Endodermal cell (in vitro differentiated cells): ENCODE measurements at regions not wholly inside any gene's neighbourhood (a gene's known extent, or its start where the extent isn't known, plus 50 kb on each side); places are given as distances from the start of the nearest gene placed in this dataset.

Experiments
- DNase-seq: peaks from one replicate; pipeline ENCODE4 v3.0.0-alpha.2; 2017
- H3K27ac ChIP-seq: 2 replicates; pipeline ENCODE4 v1.5.1; 2013; ENCODE audit warnings: mild to moderate bottlenecking, low read depth, low read length, moderate library complexity
- H3K27me3 ChIP-seq: 2 replicates; pipeline ENCODE4 v1.6.1; 2013; ENCODE audit warnings: mild to moderate bottlenecking, low read length, moderate library complexity; ENCODE audit not compliant: insufficient read depth, control insufficient read depth, poor library complexity, severe bottlenecking
- H3K36me3 ChIP-seq: 2 replicates; pipeline ENCODE4 v1.7.0; 2013; ENCODE audit warnings: mild to moderate bottlenecking, low read length, moderate library complexity; ENCODE audit not compliant: control insufficient read depth, insufficient read depth
- H3K4me1 ChIP-seq: one replicate; pipeline ENCODE4 v1.7.0; 2013; ENCODE audit warnings: low read length; ENCODE audit not compliant: control insufficient read depth, insufficient read depth
- H3K4me3 ChIP-seq: 2 replicates; pipeline ENCODE4 v1.5.1; 2013; ENCODE audit warnings: mild to moderate bottlenecking, low read length, moderate library complexity
- H3K9ac ChIP-seq: 2 replicates; pipeline ENCODE4 v1.6.1; 2013; ENCODE audit warnings: mild to moderate bottlenecking, low read length, moderate library complexity; ENCODE audit not compliant: poor library complexity, severe bottlenecking; ENCODE audit errors: extremely low read depth
- H3K9me3 ChIP-seq: 2 replicates; pipeline ENCODE4 v1.6.1; 2013; ENCODE audit warnings: mild to moderate bottlenecking, low read length, moderate library complexity; ENCODE audit not compliant: control insufficient read depth
- H3K27ac Mint-ChIP-seq: 2 replicates; pipeline ENCODE4 v1.8.0; 2020; ENCODE audit warnings: mixed read lengths
- H3K27me3 Mint-ChIP-seq: 2 replicates; pipeline ENCODE4 v1.8.0; 2021; ENCODE audit warnings: mild to moderate bottlenecking, mixed read lengths; ENCODE audit not compliant: insufficient read depth
- H3K36me3 Mint-ChIP-seq: 2 replicates; pipeline ENCODE4 v1.8.0; 2020; ENCODE audit warnings: low read depth, mixed read lengths
- H3K4me1 Mint-ChIP-seq: 2 replicates; pipeline ENCODE4 v1.8.0; 2020; ENCODE audit warnings: mixed read lengths
- H3K4me3 Mint-ChIP-seq: 2 replicates; pipeline ENCODE4 v1.8.0; 2020; ENCODE audit warnings: mild to moderate bottlenecking, moderate library complexity, mixed read lengths
- H3K9me3 Mint-ChIP-seq: 2 replicates; pipeline ENCODE4 v1.8.0; 2020; ENCODE audit warnings: mild to moderate bottlenecking, mixed read lengths
- WGBS, 2 experiments: methylation state at CpG; one replicate each; pipeline versions ENCODE4 v1.1.5 to v1.1.7; 2013; ENCODE audit warnings: missing lambda C conversion rate in 2 of 2, mixed read lengths in 1 of 2; ENCODE audit not compliant: insufficient coverage in 1 of 2, insufficient read length in 1 of 2; 5-methylcytosine and 5-hydroxymethylcytosine counted together
- TF ChIP-seq, protein P1 (sequence below): fragments of 200-600 bp; sonication (generic); conservative IDR thresholded peaks from 2 replicates; pipeline ENCODE4 v1.5.0; 2021; ENCODE audit warnings: antibody characterized with exemption, mild to moderate bottlenecking

DNA sequence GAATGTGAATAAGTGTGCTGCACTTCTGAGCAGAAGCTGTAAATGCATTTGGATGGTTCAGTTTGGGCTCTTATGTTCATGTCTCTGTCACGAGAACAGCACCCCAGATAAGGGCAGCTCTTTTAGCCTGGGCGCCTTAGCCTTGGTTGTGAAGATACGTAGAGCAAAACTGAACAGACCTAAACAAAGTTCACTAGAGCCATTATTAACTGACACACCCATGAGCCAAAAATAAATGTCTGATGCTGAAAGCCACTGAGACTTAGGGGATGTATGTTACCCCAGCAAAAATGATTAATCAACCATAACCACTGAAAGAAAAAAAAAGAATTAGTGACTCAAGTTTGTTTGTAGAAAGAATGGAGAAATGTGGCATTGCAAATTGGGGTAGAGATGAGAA, 343.4 kb downstream of the BCAT1 start:
- H3K9ac ChIP-seq = no peak overlapping the region
- peaks cover 7% of the 10 kb centered on the region for H3K36me3 Mint-ChIP-seq
- no peaks in the 10 kb centered on the region for H3K27me3 Mint-ChIP-seq
- H3K9me3 ChIP-seq = peaks cover 34% of the 10 kb centered on the region
- no peak overlapping the region for H3K4me3 ChIP-seq
- H3K4me1 ChIP-seq = no peaks in the 10 kb centered on the region
- no peak overlapping the region for H3K4me3 Mint-ChIP-seq
- no peaks in the 10 kb centered on the region for H3K36me3 ChIP-seq
- no peaks in the 10 kb centered on the region for H3K27me3 ChIP-seq
- no peak overlapping the region for H3K27ac ChIP-seq
- no peak for DNase-seq
- TF ChIP-seq, protein P1, sequence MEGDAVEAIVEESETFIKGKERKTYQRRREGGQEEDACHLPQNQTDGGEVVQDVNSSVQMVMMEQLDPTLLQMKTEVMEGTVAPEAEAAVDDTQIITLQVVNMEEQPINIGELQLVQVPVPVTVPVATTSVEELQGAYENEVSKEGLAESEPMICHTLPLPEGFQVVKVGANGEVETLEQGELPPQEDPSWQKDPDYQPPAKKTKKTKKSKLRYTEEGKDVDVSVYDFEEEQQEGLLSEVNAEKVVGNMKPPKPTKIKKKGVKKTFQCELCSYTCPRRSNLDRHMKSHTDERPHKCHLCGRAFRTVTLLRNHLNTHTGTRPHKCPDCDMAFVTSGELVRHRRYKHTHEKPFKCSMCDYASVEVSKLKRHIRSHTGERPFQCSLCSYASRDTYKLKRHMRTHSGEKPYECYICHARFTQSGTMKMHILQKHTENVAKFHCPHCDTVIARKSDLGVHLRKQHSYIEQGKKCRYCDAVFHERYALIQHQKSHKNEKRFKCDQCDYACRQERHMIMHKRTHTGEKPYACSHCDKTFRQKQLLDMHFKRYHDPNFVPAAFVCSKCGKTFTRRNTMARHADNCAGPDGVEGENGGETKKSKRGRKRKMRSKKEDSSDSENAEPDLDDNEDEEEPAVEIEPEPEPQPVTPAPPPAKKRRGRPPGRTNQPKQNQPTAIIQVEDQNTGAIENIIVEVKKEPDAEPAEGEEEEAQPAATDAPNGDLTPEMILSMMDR = no peak
- H3K27ac Mint-ChIP-seq = no peak overlapping the region
- peaks cover 11% of the 10 kb centered on the region for H3K4me1 Mint-ChIP-seq
- peaks cover 40% of the 10 kb centered on the region for H3K9me3 Mint-ChIP-seq
- 45 to 56% methylated on average over 3 of the region's 3 CpGs for WGBS, 2 experiments

DNA sequence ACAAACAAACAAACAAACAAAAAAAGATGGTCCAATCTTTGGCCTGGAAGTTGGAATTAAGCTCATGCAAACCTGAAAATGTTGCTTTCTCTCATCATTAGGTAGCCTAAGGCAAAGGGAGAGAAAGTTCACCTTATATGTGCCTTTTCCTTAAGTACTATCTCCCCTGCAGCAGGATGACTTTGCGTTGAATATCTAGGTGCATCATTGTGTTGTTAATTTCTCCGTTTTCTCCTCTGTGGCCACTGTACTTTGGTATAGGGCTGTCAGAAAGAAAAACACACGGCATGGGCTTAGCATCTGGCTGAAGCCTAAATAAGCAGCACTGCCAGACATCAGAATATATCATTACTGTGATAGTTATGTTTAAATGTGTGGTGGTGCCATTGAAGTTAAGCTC, 345.5 kb downstream of the BCAT1 start:
- peaks cover 3% of the 10 kb centered on the region for H3K36me3 Mint-ChIP-seq
- 71 to 80% methylated on average over 1 to 3 of the region's 3 CpGs for WGBS, 2 experiments
- no peak overlapping the region for H3K27ac ChIP-seq
- H3K27me3 Mint-ChIP-seq = no peaks in the 10 kb centered on the region
- no peak for DNase-seq
- no peak overlapping the region for H3K4me3 ChIP-seq
- no peaks in the 10 kb centered on the region for H3K36me3 ChIP-seq
- H3K4me1 Mint-ChIP-seq = peaks cover 6% of the 10 kb centered on the region
- H3K9me3 ChIP-seq = peaks cover 24% of the 10 kb centered on the region
- H3K4me3 Mint-ChIP-seq = no peak overlapping the region
- no peak overlapping the region for H3K27ac Mint-ChIP-seq
- peaks cover 25% of the 10 kb centered on the region for H3K9me3 Mint-ChIP-seq
- H3K4me1 ChIP-seq = no peaks in the 10 kb centered on the region
- no peak overlapping the region for H3K9ac ChIP-seq
- TF ChIP-seq, protein P1 = no peak
- no peaks in the 10 kb centered on the region for H3K27me3 ChIP-seq

DNA sequence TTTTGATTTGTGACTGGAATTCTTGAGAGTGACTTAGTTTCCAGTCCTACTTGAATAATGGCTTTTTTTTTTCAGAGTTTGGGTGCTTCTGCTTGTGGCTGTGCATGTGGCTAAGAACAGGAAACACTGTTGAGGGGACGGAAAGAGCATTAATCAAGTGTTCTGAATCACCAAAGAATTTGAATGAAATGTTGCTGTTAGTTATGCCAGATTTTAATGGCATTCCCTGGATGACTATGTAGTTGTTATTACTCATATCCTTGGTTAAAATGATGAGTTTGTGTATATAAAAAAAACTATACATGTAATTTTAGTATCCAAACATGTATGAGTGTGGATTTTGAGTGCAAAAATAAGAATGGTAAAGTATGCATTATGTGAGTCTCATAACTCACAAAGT, 347.9 kb downstream of the BCAT1 start:
- Histone ChIP-seq H3K9ac (no peak overlapping the region), H3K4me3 (no peak overlapping the region), H3K9me3 (peaks cover 3% of the 10 kb centered on the region), H3K27ac (no peak overlapping the region), H3K27me3 (no peaks in the 10 kb centered on the region), H3K36me3 (no peaks in the 10 kb centered on the region), H3K4me1 (no peaks in the 10 kb centered on the region)
- Mint-ChIP-seq H3K9me3 (peaks cover 2% of the 10 kb centered on the region), H3K27me3 (no peaks in the 10 kb centered on the region), H3K27ac (no peak overlapping the region), H3K4me3 (no peak overlapping the region), H3K36me3 (no peaks in the 10 kb centered on the region), H3K4me1 (peaks cover 4% of the 10 kb centered on the region)
- DNase-seq = no peak
- TF ChIP-seq, protein P1 = no peak
- WGBS, 2 experiments = 100% methylated on average over 1 of the region's 1 CpG
